GM23338 (cell line): ENCODE measurements at regions not wholly inside any gene's neighbourhood (a gene's known extent, or its start where the extent isn't known, plus 50 kb on each side); places are given as distances from the start of the nearest gene placed in this dataset.

ENCODE experiments used
- ATAC-seq: fragments of 200-7000 bp; cut with Tn5 transposase; 3 replicates; pipeline ENCODE4 v1.9.1; 2020
- DNase-seq: peaks from one replicate; pipeline ENCODE4 v3.0.0-alpha.2; 2015; ENCODE audit warnings: low spot score
- H2AFZ ChIP-seq: fragments of 200-600 bp; sonication (generic); 2 replicates; pipeline ENCODE4 v1.8.0; 2016; ENCODE audit warnings: antibody characterized with exemption, mild to moderate bottlenecking, moderate library complexity
- H3F3A ChIP-seq: fragments of 200-600 bp; sonication (generic); replicated peaks from 2 replicates; pipeline ENCODE4 v1.8.0; 2017; ENCODE audit warnings: antibody characterized with exemption, mixed run types, low read depth
- H3K27ac ChIP-seq: fragments of 200-600 bp; sonication (generic); 2 replicates; pipeline ENCODE4 v1.6.1; 2016; ENCODE audit warnings: low read depth
- H3K27me3 ChIP-seq: fragments of 200-600 bp; sonication (generic); 2 replicates; pipeline ENCODE4 v1.8.0; 2016; ENCODE audit warnings: mild to moderate bottlenecking, mixed run types, moderate library complexity; ENCODE audit not compliant: insufficient read depth
- H3K36me3 ChIP-seq: fragments of 200-600 bp; sonication (generic); 2 replicates; pipeline ENCODE4 v1.8.0; 2016; ENCODE audit warnings: mild to moderate bottlenecking; ENCODE audit not compliant: insufficient read depth
- H3K4me1 ChIP-seq: fragments of 200-600 bp; sonication (generic); 2 replicates; pipeline ENCODE4 v1.8.0; 2016; ENCODE audit warnings: mild to moderate bottlenecking, moderate library complexity; ENCODE audit not compliant: insufficient read depth
- H3K4me2 ChIP-seq: fragments of 200-600 bp; sonication (generic); 2 replicates; pipeline ENCODE4 v1.7.1; 2017; ENCODE audit warnings: mixed run types
- H3K4me3 ChIP-seq: fragments of 200-600 bp; sonication (generic); 2 replicates; pipeline ENCODE4 v1.6.1; 2016; ENCODE audit warnings: mixed run types
- H3K79me2 ChIP-seq: fragments of 200-600 bp; sonication (generic); replicated peaks from 2 replicates; pipeline ENCODE4 v1.8.0; 2017; ENCODE audit warnings: mild to moderate bottlenecking; ENCODE audit not compliant: insufficient read depth
- H3K9me2 ChIP-seq: fragments of 200-600 bp; sonication (generic); 2 replicates; pipeline ENCODE4 v1.8.0; 2017; ENCODE audit not compliant: insufficient read depth
- H4K20me1 ChIP-seq: fragments of 200-600 bp; sonication (generic); replicated peaks from 2 replicates; pipeline ENCODE4 v1.8.0; 2017; ENCODE audit warnings: mild to moderate bottlenecking; ENCODE audit not compliant: insufficient read depth
- H3K27ac Mint-ChIP-seq: 2 replicates; pipeline ENCODE4 v1.8.0; 2020; ENCODE audit warnings: inconsistent platforms, mild to moderate bottlenecking, moderate library complexity, mixed read lengths
- H3K27me3 Mint-ChIP-seq: 3 replicates; pipeline ENCODE4 v1.8.0; 2022; ENCODE audit warnings: low read depth, mild to moderate bottlenecking, moderate library complexity, mixed read lengths, inconsistent platforms; ENCODE audit not compliant: insufficient read depth, poor library complexity
- H3K36me3 Mint-ChIP-seq: 3 replicates; pipeline ENCODE4 v1.8.0; 2021; ENCODE audit warnings: low read depth, mild to moderate bottlenecking, inconsistent platforms, moderate library complexity, mixed read lengths
- H3K4me1 Mint-ChIP-seq: 3 replicates; pipeline ENCODE4 v1.8.0; 2020; ENCODE audit warnings: mild to moderate bottlenecking, inconsistent platforms, mixed read lengths
- H3K4me3 Mint-ChIP-seq: 3 replicates; pipeline ENCODE4 v1.8.0; 2021; ENCODE audit warnings: moderate library complexity, mild to moderate bottlenecking, inconsistent platforms, mixed read lengths
- H3K9me3 Mint-ChIP-seq: 3 replicates; pipeline ENCODE4 v1.8.0; 2020; ENCODE audit warnings: moderate library complexity, mild to moderate bottlenecking, inconsistent platforms, mixed read lengths
- CREB1 ChIP-seq: fragments of 250-450 bp; sonication (Bioruptor Pico); IDR thresholded peaks from 2 replicates; pipeline ENCODE4 v1.5.0; 2020; ENCODE audit warnings: low read depth, mild to moderate bottlenecking, moderate library complexity
- CTCF ChIP-seq, 2 experiments: fragments of 200-600 bp in 1 of 2; sonication (generic) in 1 of 2; conservative IDR thresholded peaks; 2 replicates each; pipeline versions ENCODE4 v1.5.1 to v1.6.1; 2016 to 2017; ENCODE audit warnings: antibody characterized with exemption in 2 of 2, low read depth in 2 of 2, mild to moderate bottlenecking in 2 of 2, moderate library complexity in 1 of 2
- ETS1 ChIP-seq: IDR thresholded peaks from 2 replicates; pipeline ENCODE4 v1.6.1; 2016; ENCODE audit warnings: antibody characterized with exemption
- EZH2 ChIP-seq: fragments of 200-600 bp; sonication (generic); IDR thresholded peaks from one replicate; pipeline ENCODE4 v1.8.0; 2017; ENCODE audit warnings: antibody characterized with exemption, mild to moderate bottlenecking, low read depth; ENCODE audit not compliant: unreplicated experiment
- EZH2phosphoT487 ChIP-seq: fragments of 200-600 bp; sonication (generic); IDR thresholded peaks from one replicate; pipeline ENCODE4 v1.8.1; 2018; ENCODE audit warnings: antibody characterized with exemption; ENCODE audit not compliant: unreplicated experiment
- JUNB ChIP-seq: IDR thresholded peaks from one replicate; pipeline ENCODE4 v1.6.1; 2016; ENCODE audit warnings: antibody characterized with exemption; ENCODE audit not compliant: unreplicated experiment
- NANOG ChIP-seq: IDR thresholded peaks from 2 replicates; pipeline ENCODE4 v1.6.1; 2016; ENCODE audit warnings: antibody characterized with exemption, borderline replicate concordance
- POLR2AphosphoS5 ChIP-seq: IDR thresholded peaks from 2 replicates; pipeline ENCODE4 v1.6.1; 2016; ENCODE audit warnings: antibody characterized with exemption, low read depth
- ZNF114 ChIP-seq: fragments of 250-450 bp; sonication (Bioruptor Pico); IDR thresholded peaks from 2 replicates; pipeline ENCODE4 v1.5.0; 2020; ENCODE audit warnings: mild to moderate bottlenecking, moderate library complexity
- ZNF331 ChIP-seq: fragments of 250-450 bp; sonication (Bioruptor Pico); IDR thresholded peaks from 2 replicates; pipeline ENCODE4 v1.5.0; 2020; ENCODE audit warnings: low read depth, mild to moderate bottlenecking, moderate library complexity

- H3K4me3 Mint-ChIP-seq: no peak overlapping the region
- Histone ChIP-seq H3K4me1 (peaks cover 2% of the 10 kb centered on the region; the same call in 1 of the 2 replicates), H3K79me2 (no peaks in the 10 kb centered on the region), H3K27ac (no peak overlapping the region), H2AFZ (no peak overlapping the region), H3K4me3 (no peak overlapping the region), H3F3A (no peaks in the 10 kb centered on the region), H3K9me2 (no peaks in the 10 kb centered on the region; the same call in 1 of the 2 replicates), H4K20me1 (no peaks in the 10 kb centered on the region), H3K4me2 (no peak overlapping the region), H3K27me3 (no peaks in the 10 kb centered on the region), H3K36me3 (no peaks in the 10 kb centered on the region)
- TF ChIP-seq EZH2 (no peak), POLR2AphosphoS5 (no peak), ETS1 (no peak), ZNF114 (CRISPR knock-in tag) (no peak), JUNB (no peak), EZH2phosphoT487 (no peak), CREB1 (CRISPR knock-in tag) (no peak), NANOG (no peak), CTCF (conservative IDR thresholded peaks at IDR 0.05; ENCODE audit: low read depth in 2 of 2) (no peak)
- DNase-seq: no peak
- H3K9me3 Mint-ChIP-seq: no peaks in the 10 kb centered on the region
- H3K36me3 Mint-ChIP-seq: no peaks in the 10 kb centered on the region
- H3K4me1 Mint-ChIP-seq: no peaks in the 10 kb centered on the region; the same call in 2 of the 3 replicates
- ATAC-seq: no peak
- peaks cover 6% of the 10 kb centered on the region for H3K27me3 Mint-ChIP-seq
- no peak overlapping the region for H3K27ac Mint-ChIP-seq
These were observed 128.3 kb upstream of the ANKRD55 start for GRCh38 chr5:56361398-56361797.

GRCh38 chr5:56360816-56361215 is 127.7 kb upstream of the ANKRD55 start:
- Histone ChIP-seq H3K79me2 (no peaks in the 10 kb centered on the region), H3K36me3 (no peaks in the 10 kb centered on the region), H4K20me1 (no peaks in the 10 kb centered on the region), H3K9me2 (no peaks in the 10 kb centered on the region; the same call in 1 of the 2 replicates), H3K4me2 (no peak overlapping the region), H3K4me1 (peaks cover 4% of the 10 kb centered on the region; the same call in 1 of the 2 replicates), H2AFZ (no peak overlapping the region), H3K4me3 (no peak overlapping the region), H3K27ac (no peak overlapping the region), H3K27me3 (no peaks in the 10 kb centered on the region), H3F3A (no peaks in the 10 kb centered on the region)
- Mint-ChIP-seq H3K27ac (no peak overlapping the region), H3K4me3 (no peak overlapping the region), H3K9me3 (no peaks in the 10 kb centered on the region), H3K4me1 (no peaks in the 10 kb centered on the region; the same call in 2 of the 3 replicates), H3K27me3 (peaks cover 6% of the 10 kb centered on the region), H3K36me3 (no peaks in the 10 kb centered on the region)
- ATAC-seq (no peak), DNase-seq (no peak)
- TF ChIP-seq CREB1 (CRISPR knock-in tag) (no peak), NANOG (no peak), EZH2phosphoT487 (no peak), CTCF (conservative IDR thresholded peaks at IDR 0.05; ENCODE audit: low read depth in 2 of 2) (no peak), ZNF114 (CRISPR knock-in tag) (no peak), ZNF331 (CRISPR knock-in tag) (no peak), POLR2AphosphoS5 (no peak), JUNB (no peak)
